22Rv1 (cell line): ENCODE measurements at regions not wholly inside any gene's neighbourhood (a gene's known extent, or its start where the extent isn't known, plus 50 kb on each side); places are given as distances from the start of the nearest gene placed in this dataset.

Source experiments
- ZFX ChIP-seq: fragments of 450-650 bp; IDR thresholded peaks from 2 replicates; pipeline ENCODE4 v1.6.1; 2017; ENCODE audit warnings: antibody characterized with exemption, borderline replicate concordance
- TF ChIP-seq, protein P1 (sequence below): fragments of 450-650 bp; IDR thresholded peaks from 2 replicates; pipeline ENCODE4 v1.5.1; 2017; ENCODE audit warnings: mild to moderate bottlenecking

DNA sequence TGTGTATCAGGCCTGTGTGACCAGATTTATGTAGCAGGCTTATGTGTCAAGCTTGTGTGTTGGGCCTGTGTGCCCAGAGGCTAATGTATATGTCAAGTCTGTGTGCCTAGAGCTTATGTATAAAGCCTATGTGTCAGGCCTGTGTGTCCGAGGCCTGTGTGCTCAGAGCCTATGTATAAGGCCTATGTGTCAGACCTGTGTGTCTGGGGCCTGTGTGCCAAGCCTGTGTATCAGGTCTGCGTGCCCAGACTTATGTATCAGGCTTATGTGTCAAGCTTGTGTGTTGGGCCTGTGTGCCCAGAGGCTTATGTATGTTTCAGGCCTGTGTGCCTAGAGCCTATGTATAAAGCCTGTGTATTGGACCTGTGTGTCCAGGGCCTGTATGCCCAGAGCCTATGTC lies 249.3 kb upstream of the AVPR1A start:
- TF ChIP-seq, protein P1, sequence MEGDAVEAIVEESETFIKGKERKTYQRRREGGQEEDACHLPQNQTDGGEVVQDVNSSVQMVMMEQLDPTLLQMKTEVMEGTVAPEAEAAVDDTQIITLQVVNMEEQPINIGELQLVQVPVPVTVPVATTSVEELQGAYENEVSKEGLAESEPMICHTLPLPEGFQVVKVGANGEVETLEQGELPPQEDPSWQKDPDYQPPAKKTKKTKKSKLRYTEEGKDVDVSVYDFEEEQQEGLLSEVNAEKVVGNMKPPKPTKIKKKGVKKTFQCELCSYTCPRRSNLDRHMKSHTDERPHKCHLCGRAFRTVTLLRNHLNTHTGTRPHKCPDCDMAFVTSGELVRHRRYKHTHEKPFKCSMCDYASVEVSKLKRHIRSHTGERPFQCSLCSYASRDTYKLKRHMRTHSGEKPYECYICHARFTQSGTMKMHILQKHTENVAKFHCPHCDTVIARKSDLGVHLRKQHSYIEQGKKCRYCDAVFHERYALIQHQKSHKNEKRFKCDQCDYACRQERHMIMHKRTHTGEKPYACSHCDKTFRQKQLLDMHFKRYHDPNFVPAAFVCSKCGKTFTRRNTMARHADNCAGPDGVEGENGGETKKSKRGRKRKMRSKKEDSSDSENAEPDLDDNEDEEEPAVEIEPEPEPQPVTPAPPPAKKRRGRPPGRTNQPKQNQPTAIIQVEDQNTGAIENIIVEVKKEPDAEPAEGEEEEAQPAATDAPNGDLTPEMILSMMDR: no peak
- no peak for TF ChIP-seq ZFX
